SKM-1 treated with dmso at 0.1 percent for 144 hours (cell line): ENCODE measurements at regions not wholly inside any gene's neighbourhood (a gene's known extent, or its start where the extent isn't known, plus 50 kb on each side); places are given as distances from the start of the nearest gene placed in this dataset.
"Not testable (repeated sequence)": the region's sequence is repeated elsewhere in the genome, so short reads cannot be mapped to it uniquely, and the experiment has no call there.

Experiments used
- DNase-seq: peaks from one replicate; lab custom pipeline; 2025; ENCODE audit not compliant: unreplicated experiment; lab: John Stamatoyannopoulos, UW

DNA sequence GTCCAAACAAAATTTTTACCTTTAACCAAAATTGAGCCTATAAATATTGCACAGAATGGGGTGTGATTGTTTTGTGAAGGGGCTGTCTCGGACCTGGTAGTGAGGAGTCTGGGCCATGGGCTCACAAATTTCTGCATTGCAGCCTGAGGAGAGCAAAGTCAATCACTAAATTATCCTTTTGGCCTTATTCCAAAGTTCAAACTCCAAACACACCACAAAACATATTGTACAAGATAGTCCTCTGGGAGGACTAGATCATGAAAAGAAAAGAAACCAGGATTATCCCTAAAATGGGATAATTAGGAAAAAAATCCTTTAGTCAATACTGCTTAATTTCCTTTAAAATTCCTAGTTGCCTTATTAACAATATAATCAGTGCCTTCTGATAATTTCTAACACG is 115.5 kb downstream of the BUB3 start:
- DNase-seq: no peak

GRCh38 chr10:123270221-123270620 is 116.0 kb downstream of the BUB3 start:
- no peak for DNase-seq

DNA sequence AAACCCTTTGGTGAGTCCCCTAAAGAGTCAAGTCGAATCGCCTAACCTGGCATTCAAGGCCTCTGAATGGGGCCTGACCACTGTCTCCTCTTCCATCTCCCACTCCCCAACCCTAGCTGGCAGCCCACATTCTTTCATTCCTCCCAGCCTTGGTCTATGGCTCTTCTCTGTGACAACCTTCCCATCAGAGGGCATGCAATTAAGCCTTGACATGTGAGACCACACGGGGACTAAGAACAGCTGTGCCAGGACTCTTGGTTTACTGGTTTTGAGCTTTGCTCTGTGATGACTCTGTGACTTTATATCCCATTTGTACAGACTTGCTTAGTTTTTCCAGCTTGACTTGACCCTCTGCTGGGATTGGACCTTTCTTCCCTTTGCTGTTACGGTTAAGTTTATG is 116.6 kb downstream of the BUB3 start:
- no peak for DNase-seq

GRCh38 chr10:123272171-123272570 is 118.0 kb downstream of the BUB3 start:
- DNase-seq: no peak

GRCh38 chr10:123274306-123275135 is 120.3 kb downstream of the BUB3 start:
- DNase-seq: no peak

- DNase-seq: no peak
Measured at GRCh38 chr10:123275136-123275564, 120.9 kb downstream of the BUB3 start.

GRCh38 chr10:123278445-123278844 is 124.2 kb downstream of the BUB3 start:
- no peak for DNase-seq

GRCh38 chr10:123283371-123283770 is 129.2 kb downstream of the BUB3 start:
- not testable (repeated sequence) for DNase-seq

- no peak for DNase-seq
Measured at GRCh38 chr10:123284022-123284421, 129.8 kb downstream of the BUB3 start.

DNA sequence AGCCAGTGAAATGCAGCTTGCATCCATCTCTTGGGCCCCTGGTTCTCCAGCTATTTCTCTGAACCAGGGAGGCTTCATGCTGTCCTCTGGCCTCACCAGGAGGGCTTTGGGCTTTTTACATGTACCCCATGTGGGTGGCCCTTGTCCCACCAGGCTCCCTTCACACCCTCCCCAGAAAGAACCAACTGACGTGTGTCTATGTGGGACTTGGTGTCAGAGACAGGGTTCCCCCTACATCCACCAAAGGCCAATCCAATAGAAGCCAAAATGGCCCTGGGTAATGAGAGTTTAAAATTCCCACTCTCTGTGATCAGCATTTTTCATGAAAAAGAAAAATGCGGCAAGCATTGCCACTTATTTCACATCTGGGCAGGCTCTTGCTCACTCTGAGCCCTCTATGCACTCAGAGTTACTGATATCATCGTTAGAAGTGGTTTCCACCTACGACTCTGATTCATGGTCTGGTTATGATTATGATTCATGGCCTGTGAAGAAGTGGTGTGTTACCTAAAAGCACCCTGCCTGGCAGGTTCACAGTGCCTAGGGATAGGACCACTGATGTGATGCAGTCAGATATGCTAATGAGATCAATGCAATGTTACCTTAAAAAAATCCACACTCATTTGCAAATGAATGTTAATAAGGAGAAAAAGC is 133.5 kb downstream of the BUB3 start:
- no peak for DNase-seq

- no peak for DNase-seq
Measured at GRCh38 chr10:123289432-123289831, 135.2 kb downstream of the BUB3 start.

- DNase-seq: no peak
Measured at GRCh38 chr10:123294109-123294508, 139.9 kb downstream of the BUB3 start.

DNA sequence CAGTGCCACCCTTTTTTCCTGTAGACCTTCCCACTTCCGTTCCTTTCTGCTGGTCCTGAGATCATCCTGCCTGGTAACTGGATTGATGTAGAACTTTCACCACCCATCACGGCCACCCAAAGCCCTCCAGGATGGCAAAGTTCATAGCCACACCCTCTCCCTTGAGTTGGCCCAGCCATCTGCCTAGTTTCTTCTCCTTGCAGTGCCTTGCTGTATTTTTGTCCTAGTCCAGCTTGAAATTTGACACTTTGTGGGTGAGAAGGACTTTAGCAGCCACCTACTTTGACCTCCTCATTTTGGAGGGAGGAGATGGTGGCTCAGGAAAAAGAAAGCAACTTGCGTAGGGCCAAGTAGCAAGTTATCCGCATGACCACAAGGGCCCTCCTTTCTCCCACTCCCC is 140.7 kb downstream of the BUB3 start:
- DNase-seq: no peak

GRCh38 chr10:123295644-123296043 is 141.4 kb downstream of the BUB3 start:
- no peak for DNase-seq

DNA sequence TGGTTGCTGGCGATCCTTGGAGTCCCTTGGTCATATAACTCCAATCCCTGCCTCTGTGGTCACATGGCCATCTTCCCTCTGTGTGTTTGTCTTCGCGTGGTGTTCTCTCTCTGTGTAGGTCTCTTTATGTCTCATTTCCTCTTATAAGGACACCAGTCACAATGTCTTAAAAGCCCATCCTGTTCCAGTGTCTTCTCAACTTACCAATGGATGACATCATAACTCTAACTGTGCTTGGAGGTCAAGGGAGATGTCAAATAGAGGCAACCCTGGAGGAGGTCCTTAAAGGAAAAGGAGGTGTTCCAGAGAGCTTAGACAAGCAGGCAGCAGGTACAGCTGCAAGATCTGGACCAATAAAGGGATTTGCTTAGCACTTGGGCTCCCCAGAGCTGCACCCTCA is 143.0 kb downstream of the BUB3 start:
- DNase-seq: no peak

DNA sequence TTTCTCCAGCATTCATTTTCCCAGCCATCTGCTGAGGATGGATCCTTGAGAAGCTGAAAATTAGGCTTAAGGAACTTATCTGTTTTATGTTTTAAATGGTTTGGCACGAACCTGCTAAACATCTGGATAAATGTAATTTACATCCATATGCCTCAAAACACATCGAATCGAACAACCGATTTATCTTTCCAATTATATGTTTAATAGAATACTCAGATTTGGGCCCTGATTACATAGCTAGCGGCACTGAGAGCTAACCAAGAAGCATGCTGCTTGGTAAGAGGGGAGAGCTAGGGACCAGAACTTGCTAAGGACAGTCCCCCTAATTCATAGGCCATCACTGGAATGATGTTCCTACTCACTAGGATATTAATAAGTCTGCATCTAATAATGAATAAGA is 144.4 kb downstream of the BUB3 start:
- no peak for DNase-seq

DNA sequence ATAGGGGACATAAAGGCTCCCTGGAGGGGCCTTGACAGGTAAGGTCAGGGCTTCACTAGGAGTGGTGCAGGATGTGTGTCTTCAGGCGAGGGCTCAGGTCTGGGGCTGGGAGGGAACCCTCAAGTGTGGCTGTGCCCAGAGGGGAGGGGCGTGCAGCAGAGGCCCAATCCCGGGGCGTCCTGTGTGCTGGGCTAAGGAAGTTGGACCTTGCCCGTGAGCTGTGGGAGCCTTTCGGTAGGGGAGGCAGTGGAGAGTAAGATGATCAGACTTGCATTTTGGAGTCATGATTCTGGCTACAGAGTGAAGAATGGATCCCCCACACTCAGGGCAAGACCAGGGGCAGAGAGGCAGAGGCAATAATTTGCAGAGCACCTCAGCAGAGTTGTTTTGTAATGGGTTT is 145.4 kb downstream of the BUB3 start:
- DNase-seq: no peak

DNA sequence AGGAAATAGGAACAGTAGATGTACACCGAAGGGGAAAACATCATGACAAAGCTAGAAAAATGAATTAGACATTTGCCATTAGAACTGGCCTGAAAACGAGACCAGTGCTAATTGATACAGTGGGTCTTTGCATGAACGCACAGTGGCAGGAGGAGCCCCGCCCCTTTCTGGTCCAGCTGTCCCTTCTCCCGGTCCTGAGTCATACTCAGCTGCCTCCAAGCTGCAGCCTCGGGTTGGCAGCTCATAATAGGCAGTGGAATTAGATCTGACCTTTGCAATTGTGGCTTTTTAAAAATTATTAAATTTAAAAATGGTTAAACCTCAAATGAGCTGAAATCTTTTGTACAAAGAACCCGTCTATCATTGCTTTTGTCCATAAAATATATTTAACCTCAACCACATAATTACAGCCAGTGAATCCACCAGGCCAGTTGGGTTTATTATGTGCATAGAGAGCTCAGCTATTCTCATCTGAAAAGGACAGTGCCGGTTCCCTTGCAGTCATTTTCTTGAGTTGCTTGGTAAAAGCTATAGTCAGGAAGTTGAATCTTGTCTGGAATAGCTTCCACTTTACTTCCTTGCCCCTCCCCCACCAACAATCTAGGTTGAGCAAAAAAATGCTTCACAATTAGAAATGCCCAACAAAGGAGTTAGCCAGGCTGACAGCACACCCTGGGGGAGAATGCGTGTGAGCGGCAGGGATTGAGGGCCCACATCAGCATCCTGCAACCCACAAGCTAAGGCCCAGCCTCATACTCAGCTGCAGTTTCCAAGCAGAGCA is 147.1 kb downstream of the BUB3 start:
- DNase-seq: no peak

DNA sequence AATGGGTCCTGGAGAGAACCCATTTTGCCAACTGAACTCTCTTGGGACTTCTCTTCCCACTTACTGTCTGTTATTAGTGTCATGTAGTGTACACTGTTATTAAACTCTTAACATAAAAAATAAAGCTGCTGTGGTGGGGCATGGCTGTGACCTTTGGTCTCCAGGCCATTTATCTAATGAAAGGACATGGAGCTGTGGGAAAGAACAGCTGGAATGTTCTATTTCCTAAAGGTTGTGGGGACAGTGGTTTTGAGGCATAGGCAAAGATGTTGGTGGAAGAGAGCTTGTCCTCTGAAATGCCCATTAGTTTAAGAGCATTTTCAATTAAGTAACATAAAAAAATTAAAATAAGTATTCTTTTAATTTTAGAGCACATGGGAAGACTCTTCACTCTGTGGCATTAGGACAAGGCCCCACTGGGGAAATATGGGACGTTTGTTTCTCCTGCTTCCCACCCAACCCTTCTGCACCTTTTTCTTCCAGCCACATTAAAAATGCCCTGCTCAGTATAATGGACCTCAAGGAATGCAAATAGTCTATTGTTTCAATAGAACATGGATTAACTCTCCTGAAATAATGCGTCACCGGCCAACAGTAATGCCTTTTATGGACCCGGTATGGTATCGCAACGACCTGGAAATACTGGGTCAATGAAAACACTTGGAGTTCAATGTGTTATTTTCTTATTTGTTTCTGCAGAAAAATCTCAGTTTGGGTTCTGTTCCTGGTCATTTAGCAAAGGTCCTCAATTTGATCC is 149.6 kb downstream of the BUB3 start:
- no peak for DNase-seq

DNA sequence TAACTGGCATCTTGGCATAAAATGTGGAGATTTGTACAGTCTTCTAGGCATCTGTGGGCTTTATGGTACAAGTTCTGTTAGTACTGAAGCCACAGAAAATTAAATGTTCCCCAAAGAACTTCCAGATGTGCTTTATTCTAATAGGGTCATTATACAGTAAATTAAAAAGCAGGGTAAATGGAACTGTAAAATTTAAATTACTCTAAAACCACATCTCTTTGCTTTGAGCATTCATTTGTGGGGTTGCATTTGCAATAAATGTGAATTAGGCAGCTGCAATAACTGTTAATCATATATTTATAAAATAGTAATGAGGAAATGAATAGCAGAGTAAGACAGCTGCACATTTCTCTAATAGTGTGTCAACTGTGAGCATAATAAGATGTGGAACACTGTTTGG is 151.5 kb downstream of the BUB3 start:
- DNase-seq: no peak

DNA sequence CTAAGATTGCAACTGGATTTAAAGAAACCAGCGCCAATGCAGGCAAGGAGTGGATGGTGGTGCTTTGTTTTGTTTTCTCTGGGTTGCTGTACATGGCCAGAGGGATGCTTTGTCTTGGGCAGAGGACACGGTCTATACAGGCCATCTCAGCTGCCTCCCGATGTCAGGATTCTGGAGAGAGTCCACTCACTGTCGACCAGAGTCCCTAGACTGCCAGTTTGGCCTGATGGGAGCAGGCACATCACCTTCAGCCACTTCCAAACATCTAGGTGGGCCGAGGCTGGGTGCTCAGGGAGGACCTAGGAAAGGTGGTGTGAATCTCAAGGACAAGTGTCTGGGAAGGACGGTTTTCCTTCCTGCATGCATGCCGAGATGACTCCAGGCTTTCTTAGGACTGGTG is 152.1 kb downstream of the BUB3 start:
- DNase-seq: no peak
